Gastrocnemius medialis (tissue), 4 donors: ENCODE measurements at regions not wholly inside any gene's neighbourhood (a gene's known extent, or its start where the extent isn't known, plus 50 kb on each side); places are given as distances from the start of the nearest gene placed in this dataset.

Experiments used
- ATAC-seq, 2 donors: fragments of 150-250 bp; one replicate each; pipeline ENCODE4 v1.9.1; 2016
- DNase-seq, 2 donors: peaks; one replicate each; pipeline ENCODE4 v3.0.0-alpha.2; 2019
- H3K27ac ChIP-seq, 4 donors: fragments of 200-600 bp; sonication (generic); 1 replicate in 1 of 4; 2 replicates in 3 of 4; pipeline ENCODE4 v1.5.1; 2016 to 2018; ENCODE audit warnings: mild to moderate bottlenecking in 2 of 4, moderate library complexity in 1 of 4
- H3K27me3 ChIP-seq, 3 donors: fragments of 200-600 bp; sonication (generic) in 2 of 3; 1 replicate in 1 of 3; 2 replicates in 2 of 3; pipeline versions ENCODE4 v1.5.1 to v1.6.0; 2016 to 2019; ENCODE audit warnings: mild to moderate bottlenecking in 1 of 3, moderate library complexity in 1 of 3
- H3K36me3 ChIP-seq, 2 donors: fragments of 200-600 bp; sonication (generic) in 1 of 2; one replicate each; pipeline ENCODE4 v1.5.1; 2017 to 2018
- H3K4me1 ChIP-seq, 2 donors: fragments of 200-600 bp; sonication (generic) in 1 of 2; one replicate each; pipeline ENCODE4 v1.5.1; 2016 to 2017; ENCODE audit warnings: mild to moderate bottlenecking in 2 of 2
- H3K4me3 ChIP-seq, 4 donors: fragments of 200-600 bp; sonication (generic) in 3 of 4; 1 replicate in 1 of 4; 2 replicates in 3 of 4; pipeline ENCODE4 v1.5.1; 2016 to 2019; ENCODE audit warnings: mild to moderate bottlenecking in 2 of 4
- H3K9me3 ChIP-seq, 3 donors: fragments of 200-600 bp; sonication (generic) in 2 of 3; 1 replicate in 1 of 3; 2 replicates in 2 of 3; pipeline ENCODE4 v1.5.1; 2016 to 2019
- CTCF ChIP-seq, 5 experiments: fragments of 450-650 bp in 3 of 5; fragments of 200-600 bp in 2 of 5; sonication (generic) in 2 of 5; IDR thresholded peaks in 4 of 5; conservative IDR thresholded peaks in 1 of 5; 1 replicate in 4 of 5; 2 replicates in 1 of 5; pipeline ENCODE4 v1.5.1; 2016 to 2019; ENCODE audit warnings: antibody characterized with exemption in 5 of 5, mild to moderate bottlenecking in 3 of 5, moderate library complexity in 3 of 5
- POLR2A ChIP-seq, 2 donors: fragments of 450-650 bp; IDR thresholded peaks; one replicate each; pipeline ENCODE4 v1.6.1; 2017; ENCODE audit warnings: antibody characterized with exemption in 2 of 2, mild to moderate bottlenecking in 2 of 2, moderate library complexity in 2 of 2
- in situ Hi-C, 4 donors: fragments of 200-750 bp; cut with MboI; loops; one replicate each; pipeline versions ENCODE4 v1.15.0 to v1.8.0; 2017; ENCODE audit warnings: low sequenced_read_pairs in 4 of 4
- intact Hi-C: fragments of 100-400 bp; cut with DNase I; formaldehyde crosslinking; loops from one replicate; pipeline ENCODE4 v1.15.1; 2023; ENCODE audit warnings: low total_unique reads

GRCh38 chr5:159837860-159838259 lies 78.4 kb upstream of the ADRA1B start:
- H3K27ac ChIP-seq, result no peak overlapping the region
- H3K9me3 ChIP-seq, result no peaks in the 10 kb centered on the region
- H3K27me3 ChIP-seq, result no peaks in the 10 kb centered on the region
- ATAC-seq (no peak), DNase-seq (no peak)
- H3K36me3 ChIP-seq, result no peaks in the 10 kb centered on the region
- no peak for TF ChIP-seq CTCF (IDR thresholded peaks at IDR 0.05 in 4 of 5, conservative IDR thresholded peaks at IDR 0.05 in 1 of 5)
- no peak for TF ChIP-seq POLR2A (IDR thresholded peaks at IDR 0.05)
- H3K4me3 ChIP-seq, result no peak overlapping the region
- H3K4me1 ChIP-seq, result no peaks in the 10 kb centered on the region
- in situ Hi-C loops (no loop called here), intact Hi-C loops (no loop called here)

GRCh38 chr5:159838551-159839222 lies 77.6 kb upstream of the ADRA1B start:
- DNase-seq (no peak), ATAC-seq (no peak)
- TF ChIP-seq POLR2A (IDR thresholded peaks at IDR 0.05) (no peak), CTCF (IDR thresholded peaks at IDR 0.05 in 4 of 5, conservative IDR thresholded peaks at IDR 0.05 in 1 of 5) (no peak)
- Histone ChIP-seq H3K27ac (no peak overlapping the region), H3K9me3 (no peaks in the 10 kb centered on the region), H3K4me1 (peaks cover 0 to under 1% of the 10 kb centered on the region in 2 donors), H3K36me3 (no peaks in the 10 kb centered on the region), H3K4me3 (no peak overlapping the region), H3K27me3 (no peaks in the 10 kb centered on the region)
- in situ Hi-C loops (no loop called here), intact Hi-C loops (no loop called here)

- TF ChIP-seq CTCF (IDR thresholded peaks at IDR 0.05 in 4 of 5, conservative IDR thresholded peaks at IDR 0.05 in 1 of 5), result no peak
- TF ChIP-seq POLR2A (IDR thresholded peaks at IDR 0.05), result no peak
- in situ Hi-C loops, result no loop called here
- H3K4me3 ChIP-seq, result no peak overlapping the region
- H3K27ac ChIP-seq, result peak overlapping the region in 2 of 4 donors; percentile 7 to 17
- no peaks in the 10 kb centered on the region for H3K27me3 ChIP-seq
- no peaks in the 10 kb centered on the region for H3K36me3 ChIP-seq
- intact Hi-C loops, result no loop called here
- peak; percentile 40 to 49 for DNase-seq
- peak; percentile 79 to 86 for ATAC-seq
- H3K9me3 ChIP-seq, result no peaks in the 10 kb centered on the region
- peaks cover 0 to 21% of the 10 kb centered on the region in 2 donors for H3K4me1 ChIP-seq
Observed at GRCh38 chr5:159844267-159845121, 71.8 kb upstream of the ADRA1B start.

- no peak for TF ChIP-seq CTCF (IDR thresholded peaks at IDR 0.05 in 4 of 5, conservative IDR thresholded peaks at IDR 0.05 in 1 of 5)
- no peak for TF ChIP-seq POLR2A (IDR thresholded peaks at IDR 0.05)
- Histone ChIP-seq H3K27ac (peak overlapping the region; percentile 62 to 91 (median 82)), H3K27me3 (no peaks in the 10 kb centered on the region), H3K4me1 (peaks cover 0 to 28% of the 10 kb centered on the region in 2 donors), H3K4me3 (no peak overlapping the region), H3K9me3 (no peaks in the 10 kb centered on the region), H3K36me3 (no peaks in the 10 kb centered on the region)
- in situ Hi-C loops, result no loop called here
- DNase-seq, result peak; percentile 47 to 65
- intact Hi-C loops, result no loop called here
- ATAC-seq, result peak; percentile 88 to 89
Observed at GRCh38 chr5:159849437-159850083, 66.7 kb upstream of the ADRA1B start.
